Testis (tissue), 2 donors: ENCODE measurements at regions not wholly inside any gene's neighbourhood (a gene's known extent, or its start where the extent isn't known, plus 50 kb on each side); places are given as distances from the start of the nearest gene placed in this dataset.

Experiments used
- POLR2A ChIP-seq: fragments of 450-650 bp; IDR thresholded peaks from one replicate; pipeline ENCODE4 v1.6.1; 2017; ENCODE audit warnings: antibody characterized with exemption, mild to moderate bottlenecking, moderate library complexity
- TF ChIP-seq, protein P1 (sequence below), 3 experiments: fragments of 450-650 bp in 2 of 3; fragments of 200-600 bp in 1 of 3; sonication (generic) in 1 of 3; IDR thresholded peaks; one replicate each; pipeline ENCODE4 v1.5.1; 2016 to 2019; ENCODE audit warnings: antibody characterized with exemption in 3 of 3, mild to moderate bottlenecking in 2 of 3, moderate library complexity in 1 of 3

DNA sequence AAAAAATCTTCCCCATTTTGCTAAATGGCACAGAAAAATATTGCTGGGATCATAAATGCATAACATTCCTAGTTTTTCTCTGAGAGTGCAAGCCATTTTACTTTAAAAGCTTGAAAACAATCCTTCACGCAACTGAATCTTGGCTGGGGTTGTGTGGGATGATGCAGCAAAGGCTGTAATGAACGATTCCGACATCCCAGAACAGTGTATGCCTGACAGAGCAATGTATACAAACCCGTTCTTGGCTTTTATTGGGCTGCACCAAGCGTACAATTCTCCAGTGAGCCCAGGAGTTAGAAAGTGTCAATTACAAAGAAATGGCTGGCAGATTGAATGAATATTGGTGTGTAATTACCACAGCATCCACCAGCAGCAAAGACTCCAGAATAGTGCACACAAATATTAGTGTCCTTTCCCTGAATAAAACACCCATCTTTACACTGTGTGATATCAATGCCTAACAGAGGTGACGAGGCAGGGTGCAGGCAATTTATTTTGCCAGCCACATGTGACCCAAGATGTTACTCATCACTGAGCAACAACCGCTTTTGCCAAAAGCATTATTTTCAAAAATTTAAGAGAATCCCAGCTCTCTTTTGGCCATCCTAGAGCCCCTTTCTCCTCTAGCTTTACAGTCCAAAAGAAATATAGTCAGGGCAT, 578.6 kb upstream of the CHAC2 start:
- TF ChIP-seq, protein P1, sequence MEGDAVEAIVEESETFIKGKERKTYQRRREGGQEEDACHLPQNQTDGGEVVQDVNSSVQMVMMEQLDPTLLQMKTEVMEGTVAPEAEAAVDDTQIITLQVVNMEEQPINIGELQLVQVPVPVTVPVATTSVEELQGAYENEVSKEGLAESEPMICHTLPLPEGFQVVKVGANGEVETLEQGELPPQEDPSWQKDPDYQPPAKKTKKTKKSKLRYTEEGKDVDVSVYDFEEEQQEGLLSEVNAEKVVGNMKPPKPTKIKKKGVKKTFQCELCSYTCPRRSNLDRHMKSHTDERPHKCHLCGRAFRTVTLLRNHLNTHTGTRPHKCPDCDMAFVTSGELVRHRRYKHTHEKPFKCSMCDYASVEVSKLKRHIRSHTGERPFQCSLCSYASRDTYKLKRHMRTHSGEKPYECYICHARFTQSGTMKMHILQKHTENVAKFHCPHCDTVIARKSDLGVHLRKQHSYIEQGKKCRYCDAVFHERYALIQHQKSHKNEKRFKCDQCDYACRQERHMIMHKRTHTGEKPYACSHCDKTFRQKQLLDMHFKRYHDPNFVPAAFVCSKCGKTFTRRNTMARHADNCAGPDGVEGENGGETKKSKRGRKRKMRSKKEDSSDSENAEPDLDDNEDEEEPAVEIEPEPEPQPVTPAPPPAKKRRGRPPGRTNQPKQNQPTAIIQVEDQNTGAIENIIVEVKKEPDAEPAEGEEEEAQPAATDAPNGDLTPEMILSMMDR (IDR thresholded peaks at IDR 0.05), result no peak
- TF ChIP-seq POLR2A, result no peak
